ENCODE measurements at regions not wholly inside any gene's neighbourhood (a gene's known extent, or its start where the extent isn't known, plus 50 kb on each side); places are given as distances from the start of the nearest gene placed in this dataset.

DNA sequence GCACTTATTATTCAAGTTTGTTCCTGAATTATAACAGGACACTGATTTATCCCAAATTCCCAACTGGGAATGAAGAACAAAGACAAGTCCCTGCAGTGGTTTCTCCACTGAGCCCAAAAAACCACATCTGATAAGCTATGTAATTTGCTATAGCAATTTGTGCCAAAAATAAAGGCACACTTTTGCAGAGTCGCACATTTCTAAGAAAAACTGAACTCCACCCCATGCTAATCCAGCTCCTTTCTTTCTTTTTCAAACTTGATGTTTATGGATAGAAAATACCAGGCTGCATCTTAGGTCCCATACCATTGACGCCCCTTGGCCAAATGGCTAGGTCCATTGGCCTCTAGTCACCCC, 170.2 kb upstream of the CITED2 start:
- Histone ChIP-seq H3K4me3 (no peak overlapping the region), H3K27ac (no peak overlapping the region), H2AFZ (no peak overlapping the region), H4K20me1 (ENCODE audit: insufficient read depth) (no peaks in the 10 kb centered on the region), H3K36me3 (ENCODE audit: low read depth) (no peaks in the 10 kb centered on the region), H3K27me3 (ENCODE audit: insufficient read depth, low read depth) (no peaks in the 10 kb centered on the region), H3K79me2 (ENCODE audit: low read depth) (no peaks in the 10 kb centered on the region), H3K4me1 (replicated peaks; ENCODE audit: insufficient read depth) (peaks cover 11% of the 10 kb centered on the region), H3F3A (ENCODE audit: insufficient read depth, low read depth) (no peaks in the 10 kb centered on the region), H3K9me3 (ENCODE audit: insufficient read depth, low read depth) (peaks cover 3% of the 10 kb centered on the region; the same call in 1 of the 2 replicates), H3K9me2 (ENCODE audit: insufficient read depth) (no peaks in the 10 kb centered on the region), H3K4me2 (no peak overlapping the region)
- intact Hi-C loops (cut with micrococcal nuclease; ENCODE audit: unreplicated experiment): no loop called here
- TF ChIP-seq, protein P1, sequence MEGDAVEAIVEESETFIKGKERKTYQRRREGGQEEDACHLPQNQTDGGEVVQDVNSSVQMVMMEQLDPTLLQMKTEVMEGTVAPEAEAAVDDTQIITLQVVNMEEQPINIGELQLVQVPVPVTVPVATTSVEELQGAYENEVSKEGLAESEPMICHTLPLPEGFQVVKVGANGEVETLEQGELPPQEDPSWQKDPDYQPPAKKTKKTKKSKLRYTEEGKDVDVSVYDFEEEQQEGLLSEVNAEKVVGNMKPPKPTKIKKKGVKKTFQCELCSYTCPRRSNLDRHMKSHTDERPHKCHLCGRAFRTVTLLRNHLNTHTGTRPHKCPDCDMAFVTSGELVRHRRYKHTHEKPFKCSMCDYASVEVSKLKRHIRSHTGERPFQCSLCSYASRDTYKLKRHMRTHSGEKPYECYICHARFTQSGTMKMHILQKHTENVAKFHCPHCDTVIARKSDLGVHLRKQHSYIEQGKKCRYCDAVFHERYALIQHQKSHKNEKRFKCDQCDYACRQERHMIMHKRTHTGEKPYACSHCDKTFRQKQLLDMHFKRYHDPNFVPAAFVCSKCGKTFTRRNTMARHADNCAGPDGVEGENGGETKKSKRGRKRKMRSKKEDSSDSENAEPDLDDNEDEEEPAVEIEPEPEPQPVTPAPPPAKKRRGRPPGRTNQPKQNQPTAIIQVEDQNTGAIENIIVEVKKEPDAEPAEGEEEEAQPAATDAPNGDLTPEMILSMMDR (conservative IDR thresholded peaks at IDR 0.05): no peak
- TF ChIP-seq EZH2 (IDR thresholded peaks at IDR 0.05; ENCODE audit: low read depth): no peak
- BruUV-seq (replicated peaks): no TSS peak
- ChIA-PET CTCF (no interaction called here), POLR2A (ENCODE audit: unreplicated experiment) (interaction anchor here (0.7 kb wide), 2 partner anchors 169 to 1314 kb away, joined by 4 read pairs; no protein-coding TSS in a partner anchor)
- no peak for DNase-seq

DNA sequence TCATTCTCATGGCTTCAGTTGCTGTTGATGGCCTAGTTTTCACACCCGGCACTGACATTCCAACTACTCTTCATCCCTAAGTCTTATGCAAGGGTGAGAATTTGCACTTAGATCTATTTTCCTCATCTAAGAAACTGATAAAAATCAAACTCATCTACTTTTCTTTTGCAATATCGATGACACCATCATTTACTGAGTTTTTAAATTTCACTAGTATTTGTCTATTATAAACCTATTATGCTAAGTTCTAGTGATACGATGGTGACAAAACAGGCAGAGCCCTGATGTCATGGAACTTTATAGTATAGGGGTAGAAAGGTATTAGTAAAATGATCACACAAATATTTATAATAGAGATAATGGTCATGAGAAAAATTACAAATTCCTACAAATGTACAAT, 167.9 kb upstream of the CITED2 start:
- H3K9me2 ChIP-seq (ENCODE audit: insufficient read depth): no peaks in the 10 kb centered on the region
- H3K27ac ChIP-seq: no peak overlapping the region
- no peaks in the 10 kb centered on the region for H3K27me3 ChIP-seq (ENCODE audit: insufficient read depth, low read depth)
- no peak overlapping the region for H3K4me3 ChIP-seq
- ChIA-PET POLR2A (ENCODE audit: unreplicated experiment) (no interaction called here), CTCF (no interaction called here)
- H2AFZ ChIP-seq: no peak overlapping the region
- DNase-seq: no peak
- H3K4me1 ChIP-seq (replicated peaks; ENCODE audit: insufficient read depth): peaks cover 13% of the 10 kb centered on the region
- TF ChIP-seq, protein P1 (conservative IDR thresholded peaks at IDR 0.05): no peak
- no peak for TF ChIP-seq EZH2 (IDR thresholded peaks at IDR 0.05; ENCODE audit: low read depth)
- peaks cover 3% of the 10 kb centered on the region; the same call in 1 of the 2 replicates for H3K9me3 ChIP-seq (ENCODE audit: insufficient read depth, low read depth)
- no peak overlapping the region for H3K4me2 ChIP-seq
- intact Hi-C loops (cut with micrococcal nuclease; ENCODE audit: unreplicated experiment): no loop called here
- H3F3A ChIP-seq (ENCODE audit: insufficient read depth, low read depth): no peaks in the 10 kb centered on the region
- H3K79me2 ChIP-seq (ENCODE audit: low read depth): no peaks in the 10 kb centered on the region
- no peaks in the 10 kb centered on the region for H4K20me1 ChIP-seq (ENCODE audit: insufficient read depth)
- BruUV-seq (replicated peaks): no TSS peak
- H3K36me3 ChIP-seq (ENCODE audit: low read depth): no peaks in the 10 kb centered on the region

DNA sequence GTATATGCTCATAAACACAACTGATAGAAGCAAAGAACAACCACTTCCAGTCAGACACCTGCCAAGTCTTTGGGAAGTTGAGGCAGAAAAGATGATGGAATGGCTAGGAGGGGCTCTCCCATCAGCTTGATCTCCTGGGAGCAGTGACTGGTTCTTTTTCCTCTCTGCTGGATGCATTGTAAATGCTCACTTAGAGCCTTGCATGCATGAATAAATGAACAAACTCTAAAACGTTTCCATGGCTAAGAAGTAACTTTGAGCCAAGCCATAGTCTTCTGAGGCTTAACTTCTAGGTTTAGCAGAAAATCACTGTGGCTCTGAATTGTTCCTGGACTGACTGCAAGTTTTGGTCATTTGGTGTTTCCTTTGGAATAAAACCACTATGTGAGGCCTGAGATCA, 166.4 kb upstream of the CITED2 start:
- H3K27me3 ChIP-seq (ENCODE audit: insufficient read depth, low read depth): no peaks in the 10 kb centered on the region
- CTCF ChIA-PET: no interaction called here
- H3K36me3 ChIP-seq (ENCODE audit: low read depth): no peaks in the 10 kb centered on the region
- DNase-seq: no peak
- peaks cover 13% of the 10 kb centered on the region for H3K4me1 ChIP-seq (replicated peaks; ENCODE audit: insufficient read depth)
- no peaks in the 10 kb centered on the region for H4K20me1 ChIP-seq (ENCODE audit: insufficient read depth)
- no peak overlapping the region for H3K4me2 ChIP-seq
- TF ChIP-seq EZH2 (IDR thresholded peaks at IDR 0.05; ENCODE audit: low read depth): no peak
- TF ChIP-seq, protein P1 (conservative IDR thresholded peaks at IDR 0.05): no peak
- no peak overlapping the region for H2AFZ ChIP-seq
- intact Hi-C loops (cut with micrococcal nuclease; ENCODE audit: unreplicated experiment): no loop called here
- no peak overlapping the region for H3K27ac ChIP-seq
- no peaks in the 10 kb centered on the region for H3K79me2 ChIP-seq (ENCODE audit: low read depth)
- BruUV-seq (replicated peaks): no TSS peak
- POLR2A ChIA-PET (ENCODE audit: unreplicated experiment): no interaction called here
- H3F3A ChIP-seq (ENCODE audit: insufficient read depth, low read depth): no peaks in the 10 kb centered on the region
- H3K9me3 ChIP-seq (ENCODE audit: insufficient read depth, low read depth): peaks cover 3% of the 10 kb centered on the region; the same call in 1 of the 2 replicates
- H3K4me3 ChIP-seq: no peak overlapping the region
- no peaks in the 10 kb centered on the region for H3K9me2 ChIP-seq (ENCODE audit: insufficient read depth)

Data from PC-9 (cell line).